Colonic mucosa (tissue), 4 donors: ENCODE measurements at regions not wholly inside any gene's neighbourhood (a gene's known extent, or its start where the extent isn't known, plus 50 kb on each side); places are given as distances from the start of the nearest gene placed in this dataset.

Experiments used
- DNase-seq: peaks from one replicate; pipeline ENCODE4 v3.0.0-alpha.2; 2020
- H3K27ac ChIP-seq: fragments of 200-600 bp; one replicate; pipeline ENCODE4 v1.8.0; 2021
- H3K27me3 ChIP-seq: fragments of 200-600 bp; one replicate; pipeline ENCODE4 v1.8.0; 2021
- H3K36me3 ChIP-seq: fragments of 200-600 bp; one replicate; pipeline ENCODE4 v1.8.0; 2021
- H3K4me1 ChIP-seq: fragments of 200-600 bp; one replicate; pipeline ENCODE4 v1.8.0; 2021; ENCODE audit warnings: mild to moderate bottlenecking
- H3K4me3 ChIP-seq: fragments of 200-600 bp; one replicate; pipeline ENCODE4 v1.8.0; 2021
- H3K9ac ChIP-seq, 2 donors: one replicate each; pipeline ENCODE4 v1.7.0; 2013; ENCODE audit warnings: control low read depth in 2 of 2, low read depth in 2 of 2, low read length in 2 of 2
- H3K9me3 ChIP-seq: fragments of 200-600 bp; one replicate; pipeline ENCODE4 v1.8.0; 2021
- CTCF ChIP-seq: fragments of 200-600 bp; IDR thresholded peaks from one replicate; pipeline ENCODE4 v1.8.0; 2022; ENCODE audit warnings: antibody characterized with exemption, mild to moderate bottlenecking
- intact Hi-C: fragments of 100-400 bp; cut with DNase I; formaldehyde crosslinking; loops from one replicate; pipeline ENCODE4 v1.14.1; 2022
- donor health status: healthy.
- donor health status: DM: no; HTN: no; CAD: no.
- donor health status: DM: no; HTN: no; CAD: no.

- no peak for DNase-seq
- Histone ChIP-seq H3K4me1 (no peaks in the 10 kb centered on the region), H3K36me3 (no peaks in the 10 kb centered on the region), H3K4me3 (no peak overlapping the region), H3K9ac (no peak overlapping the region), H3K27ac (no peak overlapping the region), H3K9me3 (no peaks in the 10 kb centered on the region), H3K27me3 (no peaks in the 10 kb centered on the region)
- no peak for TF ChIP-seq CTCF
- intact Hi-C loops, result no loop called here
Measured at GRCh38 chr6:156598071-156598854, 178.9 kb upstream of the ARID1B start.

- no peak overlapping the region for H3K4me3 ChIP-seq
- no peak overlapping the region for H3K9ac ChIP-seq
- H3K9me3 ChIP-seq, result no peaks in the 10 kb centered on the region
- H3K27ac ChIP-seq, result no peak overlapping the region
- intact Hi-C loops, result no loop called here
- no peaks in the 10 kb centered on the region for H3K4me1 ChIP-seq
- H3K27me3 ChIP-seq, result no peaks in the 10 kb centered on the region
- no peak for DNase-seq
- TF ChIP-seq CTCF, result no peak
- H3K36me3 ChIP-seq, result no peaks in the 10 kb centered on the region
Measured at GRCh38 chr6:156597095-156597494, 180.1 kb upstream of the ARID1B start.

GRCh38 chr6:156595476-156595875, 181.7 kb upstream of the ARID1B start:
- H3K9ac ChIP-seq, result no peak overlapping the region
- H3K27me3 ChIP-seq, result no peaks in the 10 kb centered on the region
- no peak for DNase-seq
- no peak overlapping the region for H3K4me3 ChIP-seq
- no peaks in the 10 kb centered on the region for H3K4me1 ChIP-seq
- H3K27ac ChIP-seq, result no peak overlapping the region
- no peaks in the 10 kb centered on the region for H3K36me3 ChIP-seq
- TF ChIP-seq CTCF, result no peak
- no peaks in the 10 kb centered on the region for H3K9me3 ChIP-seq
- intact Hi-C loops, result no loop called here

GRCh38 chr6:156593893-156594292, 183.3 kb upstream of the ARID1B start:
- TF ChIP-seq CTCF, result no peak
- no peak overlapping the region for H3K9ac ChIP-seq
- intact Hi-C loops, result no loop called here
- no peaks in the 10 kb centered on the region for H3K4me1 ChIP-seq
- no peak overlapping the region for H3K27ac ChIP-seq
- no peaks in the 10 kb centered on the region for H3K9me3 ChIP-seq
- H3K36me3 ChIP-seq, result no peaks in the 10 kb centered on the region
- no peak for DNase-seq
- no peak overlapping the region for H3K4me3 ChIP-seq
- no peaks in the 10 kb centered on the region for H3K27me3 ChIP-seq

GRCh38 chr6:156593127-156593526, 184.1 kb upstream of the ARID1B start:
- H3K9me3 ChIP-seq, result no peaks in the 10 kb centered on the region
- H3K4me1 ChIP-seq, result no peaks in the 10 kb centered on the region
- no peak overlapping the region for H3K27ac ChIP-seq
- TF ChIP-seq CTCF, result no peak
- no peak overlapping the region for H3K4me3 ChIP-seq
- DNase-seq, result no peak
- H3K27me3 ChIP-seq, result no peaks in the 10 kb centered on the region
- intact Hi-C loops, result no loop called here
- H3K9ac ChIP-seq, result no peak overlapping the region
- H3K36me3 ChIP-seq, result no peaks in the 10 kb centered on the region
